Activated CD8-positive, alpha-beta memory T cell treated with anti-CD3 and anti-CD28 coated beads, Interleukin-2, amount 50 U/mL, for 4 hours (primary cell): ENCODE measurements at regions not wholly inside any gene's neighbourhood (a gene's known extent, or its start where the extent isn't known, plus 50 kb on each side); places are given as distances from the start of the nearest gene placed in this dataset.

Experiments
- DNase-seq: peaks from one replicate; pipeline ENCODE4 v3.0.0-alpha.2; 2020

GRCh38 chr12:98296462-98297079 is 218.8 kb upstream of the TMPO start:
- DNase-seq: no peak

GRCh38 chr12:98297538-98297937 is 217.9 kb upstream of the TMPO start:
- no peak for DNase-seq

GRCh38 chr12:98308141-98308540 is 207.2 kb upstream of the TMPO start:
- no peak for DNase-seq

- DNase-seq: no peak
Measured at GRCh38 chr12:98317939-98318899, 197.2 kb upstream of the TMPO start.

GRCh38 chr12:98319716-98320425 is 195.5 kb upstream of the TMPO start:
- no peak for DNase-seq

- no peak for DNase-seq
Measured at GRCh38 chr12:98325003-98325402, 190.4 kb upstream of the TMPO start.

GRCh38 chr12:98328467-98328866 is 186.9 kb upstream of the TMPO start:
- no peak for DNase-seq

- no peak for DNase-seq
Measured at GRCh38 chr12:98329589-98329988, 185.8 kb upstream of the TMPO start.

- DNase-seq: no peak
Measured at GRCh38 chr12:98332642-98333041, 182.7 kb upstream of the TMPO start.

GRCh38 chr12:98334768-98335167 is 180.6 kb upstream of the TMPO start:
- no peak for DNase-seq

- no peak for DNase-seq
Measured at GRCh38 chr12:98341026-98341425, 174.4 kb upstream of the TMPO start.

GRCh38 chr12:98341732-98342131 is 173.7 kb upstream of the TMPO start:
- no peak for DNase-seq

GRCh38 chr12:98343002-98343567 is 172.3 kb upstream of the TMPO start:
- no peak for DNase-seq

- DNase-seq: no peak
Measured at GRCh38 chr12:98344046-98344930, 171.1 kb upstream of the TMPO start.

GRCh38 chr12:98345308-98345876 is 170.0 kb upstream of the TMPO start:
- no peak for DNase-seq

- DNase-seq: no peak
Measured at GRCh38 chr12:98351089-98351488, 164.3 kb upstream of the TMPO start.

- no peak for DNase-seq
Measured at GRCh38 chr12:98351784-98352183, 163.6 kb upstream of the TMPO start.

- no peak for DNase-seq
Measured at GRCh38 chr12:98352218-98352811, 163.1 kb upstream of the TMPO start.

- no peak for DNase-seq
Measured at GRCh38 chr12:98352835-98353234, 162.6 kb upstream of the TMPO start.

- DNase-seq: no peak
Measured at GRCh38 chr12:98354520-98355035, 160.8 kb upstream of the TMPO start.

GRCh38 chr12:98355322-98355721 is 160.1 kb upstream of the TMPO start:
- DNase-seq: no peak
